Occipital lobe (tissue), 1 donor: ENCODE measurements at regions not wholly inside any gene's neighbourhood (a gene's known extent, or its start where the extent isn't known, plus 50 kb on each side); places are given as distances from the start of the nearest gene placed in this dataset.

Experiments used
- DNase-seq: peaks from one replicate; lab custom pipeline; 2025; lab: John Stamatoyannopoulos, UW

DNA sequence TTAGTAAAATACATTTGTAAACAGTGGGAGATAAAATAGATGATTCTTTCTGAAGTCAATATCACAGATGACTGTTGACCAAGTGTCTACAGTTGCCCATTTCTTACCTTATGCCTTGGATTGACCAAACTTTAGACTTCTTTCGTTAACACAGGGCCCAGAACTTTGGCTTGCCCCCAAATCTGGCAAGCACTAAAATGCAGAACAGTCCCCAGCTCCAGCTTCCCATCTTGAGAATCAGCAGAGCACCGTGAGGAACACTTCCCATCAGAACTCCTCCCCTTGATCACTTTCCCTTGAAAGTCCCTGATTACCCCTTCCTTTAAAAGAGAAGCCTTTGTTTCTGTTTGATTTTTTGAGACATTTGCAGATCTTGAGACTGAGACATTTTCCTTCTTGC, 1039.9 kb downstream of the TLE1 start:
- no peak for DNase-seq

GRCh38 chr9:80649001-80649420, 1040.3 kb downstream of the TLE1 start:
- DNase-seq: peak; percentile 6

DNA sequence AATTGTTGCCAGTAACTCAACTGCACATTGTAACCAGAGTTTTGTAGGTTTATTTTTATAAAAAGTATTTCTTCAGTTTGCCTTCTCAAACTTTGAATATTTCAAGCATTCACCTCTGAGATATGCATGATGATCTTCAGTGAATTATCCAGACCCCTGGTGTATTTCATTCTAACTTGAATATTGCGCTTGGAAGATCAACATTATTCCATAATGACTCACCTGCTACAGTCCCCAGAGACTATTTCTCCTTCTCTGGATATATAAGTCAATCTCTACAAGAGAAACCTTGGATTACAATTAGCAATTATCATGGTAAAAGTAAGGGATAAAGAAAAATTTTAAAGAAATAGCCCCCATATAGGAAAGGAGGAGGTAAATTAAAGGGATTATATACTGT, 1041.0 kb downstream of the TLE1 start:
- no peak for DNase-seq

DNA sequence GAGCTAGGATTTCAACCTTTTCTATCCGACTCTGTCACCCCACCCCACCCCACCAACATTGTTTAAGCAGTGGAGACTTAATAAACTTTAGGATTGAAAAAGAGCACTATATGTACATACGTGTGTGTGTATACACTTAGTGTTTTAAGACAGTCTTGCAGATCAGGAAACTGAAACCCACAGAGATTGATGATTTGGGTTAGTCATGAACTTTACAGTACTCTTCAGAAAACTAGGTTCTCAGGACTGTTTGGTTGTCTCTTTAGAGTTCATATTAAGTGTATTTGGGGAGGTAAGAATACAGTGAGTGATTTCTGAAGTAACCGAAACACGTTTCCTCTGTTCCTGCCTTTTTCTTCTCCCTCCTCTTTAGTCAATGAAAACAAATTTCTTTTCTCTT, 1043.1 kb downstream of the TLE1 start:
- DNase-seq: no peak

GRCh38 chr9:80644044-80644443, 1045.3 kb downstream of the TLE1 start:
- no peak for DNase-seq

- no peak for DNase-seq
These were observed 1054.3 kb downstream of the TLE1 start for GRCh38 chr9:80635065-80635464.

GRCh38 chr9:80632041-80632440, 1057.3 kb downstream of the TLE1 start:
- no peak for DNase-seq

- no peak for DNase-seq
These were observed 1050.7 kb downstream of the TLE4 start for GRCh38 chr9:80622508-80622907.

DNA sequence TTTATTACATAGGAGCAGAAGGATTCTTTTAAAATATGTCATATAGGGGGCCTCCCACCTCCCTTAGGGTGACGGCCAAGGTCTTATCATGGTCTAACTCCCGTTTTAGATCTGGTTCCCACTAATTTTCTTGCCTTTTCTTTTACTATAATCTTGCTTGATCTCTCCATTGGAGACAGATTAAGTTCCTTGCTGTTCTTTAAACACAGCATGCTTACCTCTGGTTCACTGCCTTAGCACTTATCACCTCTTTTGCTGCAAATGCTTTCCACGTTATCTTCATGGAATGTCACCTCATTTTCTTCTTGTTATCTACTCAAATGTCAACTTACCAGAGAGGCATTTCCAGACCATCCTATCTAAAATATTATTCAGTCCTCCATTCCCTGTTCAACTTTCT, 1047.6 kb downstream of the TLE4 start:
- no peak for DNase-seq

GRCh38 chr9:80615964-80616363, 1044.2 kb downstream of the TLE4 start:
- no peak for DNase-seq

- no peak for DNase-seq
These were observed 1034.0 kb downstream of the TLE4 start for GRCh38 chr9:80605793-80606192.

DNA sequence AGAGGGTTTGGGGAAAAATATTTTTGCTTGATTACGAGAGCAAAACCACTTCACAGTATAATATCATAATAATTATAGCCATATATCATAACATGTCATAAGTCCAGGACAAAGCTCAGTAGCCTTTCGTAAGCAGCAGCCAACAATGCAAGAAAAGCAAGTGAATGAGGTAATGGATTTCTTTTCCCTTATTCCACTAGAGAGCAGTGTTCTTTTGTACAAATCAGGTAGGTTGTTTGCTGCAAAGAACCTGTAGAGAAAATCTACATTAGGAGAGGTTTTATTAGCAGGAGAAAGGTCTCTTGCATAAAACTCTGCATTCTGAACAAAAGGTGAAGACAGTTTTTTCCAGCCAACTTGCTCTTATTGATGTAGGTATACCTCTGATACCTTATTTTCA, 1033.4 kb downstream of the TLE4 start:
- no peak for DNase-seq

- no peak for DNase-seq
These were observed 1030.5 kb downstream of the TLE4 start for GRCh38 chr9:80602291-80602690.

DNA sequence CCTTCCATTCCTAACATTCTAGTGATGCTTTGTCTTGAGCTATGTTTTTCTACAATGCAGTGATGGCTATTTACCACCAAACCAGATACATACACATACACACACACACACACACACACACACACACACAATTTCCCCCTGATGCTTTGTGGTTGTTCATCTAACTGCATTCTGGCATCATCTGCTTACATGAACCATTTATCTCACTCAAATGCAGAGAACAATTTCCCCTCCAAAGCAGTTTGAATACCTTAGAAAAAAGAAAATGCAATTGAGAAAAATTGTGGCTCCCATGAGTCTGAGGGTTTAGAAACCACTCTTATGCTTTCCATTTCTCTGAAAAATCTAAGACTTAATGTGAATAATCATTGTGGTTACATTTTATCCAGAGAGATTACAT, 1024.8 kb downstream of the TLE4 start:
- no peak for DNase-seq

GRCh38 chr9:80595192-80595591, 1023.4 kb downstream of the TLE4 start:
- DNase-seq: no peak

DNA sequence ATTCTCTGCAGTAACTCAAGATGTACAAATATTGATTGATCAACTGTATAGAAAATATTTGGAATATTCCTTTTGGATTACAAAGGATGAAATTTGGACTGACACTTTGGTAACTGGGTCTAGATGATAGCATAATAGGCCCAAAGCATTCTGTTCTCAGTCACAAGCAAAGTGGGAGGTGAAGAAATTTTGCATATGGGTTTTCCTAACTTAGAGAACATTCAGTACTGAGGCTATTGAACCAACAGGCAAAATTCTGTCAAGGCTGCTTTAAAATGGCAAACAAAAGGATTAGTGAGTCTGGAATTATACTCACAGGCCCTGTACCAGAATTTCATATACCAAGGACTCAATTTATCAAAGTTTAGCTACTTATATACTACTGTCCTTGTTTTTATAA, 1020.6 kb downstream of the TLE4 start:
- no peak for DNase-seq

GRCh38 chr9:80586786-80587330, 1015.1 kb downstream of the TLE4 start:
- no peak for DNase-seq

GRCh38 chr9:80571953-80572352, 1000.2 kb downstream of the TLE4 start:
- DNase-seq: no peak

- no peak for DNase-seq
These were observed 997.5 kb downstream of the TLE4 start for GRCh38 chr9:80569236-80569635.

DNA sequence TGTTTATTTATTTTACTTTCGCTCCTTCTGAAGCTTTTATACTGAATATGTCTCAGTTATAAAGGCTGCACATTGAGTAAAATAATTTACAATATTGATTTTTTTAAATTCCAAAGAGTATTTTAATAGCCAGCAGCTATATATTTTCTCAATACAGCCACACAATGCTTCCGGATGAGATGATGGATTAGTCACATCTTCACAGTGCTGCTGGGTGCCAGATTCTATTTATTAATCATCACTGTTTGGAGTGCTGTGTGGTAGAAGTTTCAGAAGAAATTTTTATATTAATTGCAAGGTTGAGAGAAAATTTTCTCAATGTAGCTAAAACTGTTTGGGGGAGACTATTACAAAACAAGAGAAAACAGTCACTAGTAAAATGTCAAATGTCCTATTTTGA, 989.8 kb downstream of the TLE4 start:
- DNase-seq: no peak

- DNase-seq: no peak
These were observed 989.2 kb downstream of the TLE4 start for GRCh38 chr9:80560976-80561375.

GRCh38 chr9:80557256-80557655, 985.5 kb downstream of the TLE4 start:
- DNase-seq: no peak

- no peak for DNase-seq
These were observed 984.9 kb downstream of the TLE4 start for GRCh38 chr9:80556631-80557030.

DNA sequence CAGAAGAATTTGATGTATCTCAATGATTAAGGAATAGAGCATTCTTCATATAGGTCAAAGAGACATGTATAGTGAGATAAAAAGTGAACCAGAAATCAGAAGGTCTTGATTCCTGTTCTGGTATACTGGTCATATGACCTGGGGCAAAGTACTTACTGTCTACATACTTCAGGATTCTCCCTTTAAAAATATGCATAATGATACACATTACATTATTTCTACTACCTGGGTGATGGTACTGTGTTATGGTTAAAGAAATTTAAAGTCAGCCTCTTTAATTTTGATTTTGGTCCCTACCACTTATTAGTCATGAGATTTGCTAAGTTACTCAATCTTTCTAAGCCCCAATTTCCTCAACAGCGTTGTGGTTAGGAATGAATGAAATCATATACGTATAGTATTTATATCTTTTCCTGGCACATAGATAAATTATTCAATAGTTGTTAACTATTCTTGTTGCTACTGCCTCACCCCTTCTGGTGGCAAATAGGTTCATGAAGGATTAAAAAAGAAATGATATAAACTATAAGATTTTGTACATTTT, 984.1 kb downstream of the TLE4 start:
- DNase-seq: no peak
